ENCODE measurements at regions not wholly inside any gene's neighbourhood (a gene's known extent, or its start where the extent isn't known, plus 50 kb on each side); places are given as distances from the start of the nearest gene placed in this dataset.

GRCh38 chr7:125871431-125871830 is 941.8 kb upstream of the POT1 start:
- no peak for TF ChIP-seq CTCF (IDR thresholded peaks at IDR 0.05; ENCODE audit: low read depth, low read length)
- in situ Hi-C loops (cut with HindIII; ENCODE audit: low sequenced_read_pairs) = no loop called here
- no peak for DNase-seq (ENCODE audit: low read depth, low spot score)
- no peak overlapping the region for H3K4me3 ChIP-seq (ENCODE audit: low read depth, low read length)

GRCh38 chr7:125857606-125858005 is 928.0 kb upstream of the POT1 start:
- H3K4me3 ChIP-seq (ENCODE audit: low read depth, low read length) = no peak overlapping the region
- peak; percentile 77 for DNase-seq (ENCODE audit: low read depth, low spot score)
- in situ Hi-C loops (cut with HindIII; ENCODE audit: low sequenced_read_pairs) = no loop called here
- no peak for TF ChIP-seq CTCF (IDR thresholded peaks at IDR 0.05; ENCODE audit: low read depth, low read length)

GRCh38 chr7:125848157-125848556 is 918.5 kb upstream of the POT1 start:
- DNase-seq (ENCODE audit: low read depth, low spot score) = no peak
- in situ Hi-C loops (cut with HindIII; ENCODE audit: low sequenced_read_pairs) = no loop called here
- H3K4me3 ChIP-seq (ENCODE audit: low read depth, low read length) = no peak overlapping the region
- no peak for TF ChIP-seq CTCF (IDR thresholded peaks at IDR 0.05; ENCODE audit: low read depth, low read length)

- H3K4me3 ChIP-seq (ENCODE audit: low read depth, low read length) = no peak overlapping the region
- TF ChIP-seq CTCF (IDR thresholded peaks at IDR 0.05; ENCODE audit: low read depth, low read length) = no peak
- no peak for DNase-seq (ENCODE audit: low read depth, low spot score)
- in situ Hi-C loops (cut with HindIII; ENCODE audit: low sequenced_read_pairs) = no loop called here
These were observed 918.1 kb upstream of the POT1 start for GRCh38 chr7:125847692-125848091.

- no peak for TF ChIP-seq CTCF (IDR thresholded peaks at IDR 0.05; ENCODE audit: low read depth, low read length)
- in situ Hi-C loops (cut with HindIII; ENCODE audit: low sequenced_read_pairs) = no loop called here
- no peak for DNase-seq (ENCODE audit: low read depth, low spot score)
These were observed 917.4 kb upstream of the POT1 start for GRCh38 chr7:125847055-125847454.

GRCh38 chr7:125845686-125846085 is 916.1 kb upstream of the POT1 start:
- in situ Hi-C loops (cut with HindIII; ENCODE audit: low sequenced_read_pairs) = no loop called here

More at GRCh38 chr7:125847055-125847454, 917.4 kb upstream of the POT1 start:
- H3K4me3 ChIP-seq (ENCODE audit: low read depth, low read length) = no peak overlapping the region

More at GRCh38 chr7:125845686-125846085, 916.1 kb upstream of the POT1 start:
- TF ChIP-seq CTCF (IDR thresholded peaks at IDR 0.05; ENCODE audit: low read depth, low read length) = no peak
- DNase-seq (ENCODE audit: low read depth, low spot score) = no peak
- H3K4me3 ChIP-seq (ENCODE audit: low read depth, low read length) = no peak overlapping the region
